Superior temporal gyrus (tissue), 1 donor: ENCODE measurements at regions not wholly inside any gene's neighbourhood (a gene's known extent, or its start where the extent isn't known, plus 50 kb on each side); places are given as distances from the start of the nearest gene placed in this dataset.
"Not testable (repeated sequence)": the region's sequence is repeated elsewhere in the genome, so short reads cannot be mapped to it uniquely, and the experiment has no call there.

ENCODE experiments used
- DNase-seq: peaks from one replicate; pipeline ENCODE4 v3.0.0-alpha.2; 2016; ENCODE audit errors: extremely low spot score

GRCh38 chr13:33340631-33341030 lies 55.1 kb upstream of the STARD13 start:
- no peak for DNase-seq

GRCh38 chr13:33341861-33342452 lies 56.4 kb upstream of the STARD13 start:
- no peak for DNase-seq

- no peak for DNase-seq
These were observed 60.3 kb upstream of the STARD13 start for GRCh38 chr13:33345842-33346241.

GRCh38 chr13:33347861-33348260 lies 62.3 kb upstream of the STARD13 start:
- peak; percentile 43 for DNase-seq

GRCh38 chr13:33348366-33348765 lies 62.8 kb upstream of the STARD13 start:
- DNase-seq: no peak

- no peak for DNase-seq
These were observed 63.9 kb upstream of the STARD13 start for GRCh38 chr13:33349288-33349985.

- DNase-seq: no peak
These were observed 64.7 kb upstream of the STARD13 start for GRCh38 chr13:33349986-33350826.

GRCh38 chr13:33351319-33351718 lies 65.8 kb upstream of the STARD13 start:
- no peak for DNase-seq

GRCh38 chr13:33352041-33352440 lies 66.5 kb upstream of the STARD13 start:
- no peak for DNase-seq

GRCh38 chr13:33352526-33352925 lies 67.0 kb upstream of the STARD13 start:
- no peak for DNase-seq

- no peak for DNase-seq
These were observed 67.7 kb upstream of the STARD13 start for GRCh38 chr13:33353210-33353609.

- no peak for DNase-seq
These were observed 68.1 kb upstream of the STARD13 start for GRCh38 chr13:33353646-33354045.

- DNase-seq: no peak
These were observed 69.8 kb upstream of the STARD13 start for GRCh38 chr13:33355201-33355895.

- not testable (repeated sequence) for DNase-seq
These were observed 72.5 kb upstream of the STARD13 start for GRCh38 chr13:33358076-33358475.

GRCh38 chr13:33362986-33363727 lies 77.6 kb upstream of the STARD13 start:
- no peak for DNase-seq

GRCh38 chr13:33364192-33364591 lies 78.6 kb upstream of the STARD13 start:
- DNase-seq: no peak

- DNase-seq: no peak
These were observed 81.0 kb upstream of the STARD13 start for GRCh38 chr13:33366469-33367062.

GRCh38 chr13:33367171-33367895 lies 81.8 kb upstream of the STARD13 start:
- no peak for DNase-seq

GRCh38 chr13:33367926-33368325 lies 82.4 kb upstream of the STARD13 start:
- no peak for DNase-seq

- no peak for DNase-seq
These were observed 83.5 kb upstream of the STARD13 start for GRCh38 chr13:33369073-33369472.
